ENCODE measurements at regions not wholly inside any gene's neighbourhood (a gene's known extent, or its start where the extent isn't known, plus 50 kb on each side); places are given as distances from the start of the nearest gene placed in this dataset.

DNA sequence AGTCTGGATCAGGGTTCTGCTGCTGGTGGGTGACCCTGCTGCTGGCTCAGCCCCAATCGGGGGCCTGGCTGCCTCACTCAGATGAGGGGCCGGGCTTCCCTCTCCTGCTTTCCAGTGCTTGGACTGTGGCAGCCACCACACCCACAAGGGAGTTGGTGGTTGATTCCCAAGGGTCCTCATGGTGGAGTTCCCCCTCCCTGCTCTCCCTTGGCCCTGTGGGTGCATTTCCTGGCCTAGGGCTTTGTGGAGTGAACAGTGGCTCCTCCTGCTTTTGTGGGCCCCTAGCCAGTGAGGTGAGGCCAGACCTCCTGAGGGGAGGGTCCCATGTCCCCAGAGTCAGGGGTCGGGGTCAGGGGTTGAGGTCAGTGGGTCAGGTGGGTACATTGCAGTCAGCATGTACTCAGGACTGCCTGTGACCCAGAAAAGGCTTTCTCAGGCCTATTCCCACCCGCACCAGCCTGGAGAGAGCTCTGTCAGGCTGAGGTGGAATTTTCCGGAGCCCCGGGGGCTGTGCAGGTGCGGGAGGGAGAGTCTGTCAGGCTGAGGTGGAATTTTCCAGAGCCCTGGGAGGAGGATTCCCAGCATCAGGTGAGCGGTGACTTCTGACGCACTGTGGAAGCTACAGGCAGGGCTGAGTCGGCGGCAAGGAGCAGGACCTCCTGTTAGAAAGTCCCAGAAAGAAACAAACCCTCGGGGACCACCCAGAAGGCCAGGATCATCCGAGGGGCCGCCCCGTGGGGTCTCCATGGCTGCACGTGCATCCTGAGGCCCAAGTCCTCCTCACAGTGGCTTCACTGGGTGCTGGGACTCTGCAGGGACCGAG, 94.4 kb upstream of the INSIG1 start:
- peak; percentile 38 for DNase-seq

DNA sequence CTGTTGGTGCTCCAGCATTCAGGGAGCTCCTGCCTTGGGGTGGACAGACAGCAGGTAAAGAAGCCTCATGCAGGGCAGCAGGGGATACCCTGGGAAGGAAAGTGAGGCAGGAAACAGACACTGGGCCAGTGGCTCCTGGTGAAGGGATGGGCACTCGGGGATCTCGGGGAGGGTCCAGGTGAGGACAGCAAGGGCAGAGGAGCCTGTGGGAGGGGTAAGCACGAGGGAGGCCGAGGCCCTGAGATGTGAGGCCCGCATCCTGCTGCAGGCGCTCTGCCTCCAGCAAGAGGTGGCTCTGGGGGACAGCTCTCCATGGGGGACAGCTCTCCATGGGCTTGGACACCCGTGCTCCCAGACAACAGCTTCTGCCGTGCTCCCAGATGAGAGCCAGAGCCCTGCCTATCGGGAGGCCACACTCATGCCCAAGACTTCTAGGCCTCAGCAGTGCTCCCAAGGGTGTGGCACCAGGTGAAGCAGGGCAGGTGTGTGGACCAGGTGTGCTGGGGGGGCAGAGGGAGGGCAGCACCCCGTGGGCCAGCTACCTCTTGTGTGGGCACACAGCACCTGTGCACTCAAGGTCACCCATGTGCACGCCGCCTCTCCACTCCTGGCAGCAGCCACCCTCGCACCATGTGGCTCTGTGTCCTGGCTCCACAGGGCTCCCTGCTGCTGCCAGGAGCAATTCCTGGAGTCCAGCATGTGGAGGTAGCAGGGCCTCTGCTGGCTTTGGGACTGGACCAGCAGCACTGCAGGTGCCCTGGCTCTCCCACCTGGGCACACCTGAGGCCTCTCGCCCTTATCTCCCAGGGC, 93.6 kb upstream of the INSIG1 start:
- no peak for DNase-seq

GRCh38 chr7:155204744-155205367, 92.8 kb upstream of the INSIG1 start:
- no peak for DNase-seq

DNA sequence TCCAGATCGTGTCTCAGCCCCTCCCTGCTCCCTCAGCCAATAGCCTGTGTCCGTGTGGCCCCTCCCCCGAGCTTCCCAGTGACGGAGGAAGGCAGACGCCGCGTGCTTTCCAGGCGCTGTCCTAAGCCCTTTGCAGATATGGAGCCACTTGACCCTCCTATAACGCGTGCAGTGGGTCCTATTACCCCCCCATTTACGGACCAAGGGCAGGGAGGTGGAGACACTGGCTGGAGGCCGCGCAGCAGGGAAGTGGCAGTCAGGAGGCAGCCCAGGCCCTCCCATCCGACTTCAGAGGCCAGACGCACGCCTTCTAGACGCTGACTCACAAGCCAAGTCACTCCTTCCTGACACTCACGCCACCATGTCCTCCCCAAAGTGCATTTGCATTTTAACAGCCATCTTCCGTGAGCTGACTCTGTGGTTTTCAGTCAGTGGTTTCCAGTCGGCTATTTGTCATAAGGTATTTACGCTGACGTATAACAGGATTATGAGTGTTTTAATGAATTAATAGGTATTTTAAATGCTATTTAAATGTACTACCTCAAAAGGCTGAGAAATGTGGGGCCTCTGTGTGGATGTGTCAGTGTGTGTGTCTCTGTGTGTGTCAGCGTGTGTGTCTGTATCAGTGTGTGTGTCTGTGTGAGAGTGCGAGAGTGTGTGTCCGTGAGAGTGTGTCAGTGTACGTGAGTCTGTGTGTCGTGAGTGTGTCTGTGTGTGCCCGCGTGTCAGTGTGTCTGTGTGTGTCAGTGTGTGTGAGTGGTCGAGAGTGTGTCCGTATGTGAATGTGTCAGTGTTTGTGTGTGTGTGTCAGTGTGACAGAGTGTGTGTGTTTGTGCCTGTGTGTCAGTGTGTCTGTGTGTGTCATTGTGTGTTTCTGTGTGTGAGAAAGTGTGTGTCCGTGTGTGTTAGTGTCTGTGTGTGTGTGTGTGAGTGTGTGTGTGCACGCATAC, 92.0 kb upstream of the INSIG1 start:
- peak; percentile 80 for DNase-seq

GRCh38 chr7:155206318-155207020, 91.2 kb upstream of the INSIG1 start:
- peak; percentile 71 for DNase-seq

DNA sequence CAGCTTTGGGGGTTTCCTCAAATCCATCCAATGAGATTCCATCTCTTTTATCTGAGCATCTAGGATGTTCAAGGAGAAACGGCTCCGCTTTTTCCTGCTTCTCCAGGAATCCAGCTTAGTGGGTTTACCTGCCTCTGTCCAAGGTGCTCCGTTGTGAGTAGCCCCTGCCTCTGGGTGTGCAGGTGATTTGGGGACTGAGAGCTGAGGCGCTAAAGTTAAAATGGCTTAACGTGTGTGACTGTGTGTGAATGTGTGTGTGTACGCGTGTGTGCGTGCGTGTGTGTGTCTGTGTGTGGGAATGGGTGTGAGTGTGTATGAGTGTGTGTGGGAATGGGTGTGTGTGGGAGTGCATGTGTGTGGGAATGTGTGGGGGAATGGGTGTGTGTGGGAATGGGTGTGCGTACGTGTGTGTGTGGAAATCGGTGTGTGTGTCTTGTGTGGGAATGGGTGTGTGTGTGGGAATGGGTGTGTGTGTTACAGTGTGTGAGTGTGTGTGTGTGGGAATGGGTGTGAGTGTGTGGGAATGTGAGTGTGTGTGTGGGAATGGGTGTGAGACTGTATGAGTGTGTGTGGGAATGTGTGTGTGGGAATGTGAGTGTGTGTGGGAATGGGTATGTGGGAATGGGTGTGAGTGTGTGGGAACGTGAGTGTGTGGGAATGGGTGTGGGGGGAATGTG, 90.2 kb upstream of the INSIG1 start:
- no peak for DNase-seq

- DNase-seq: no peak
These were observed 88.8 kb upstream of the INSIG1 start for GRCh38 chr7:155208681-155209477.

GRCh38 chr7:155209478-155210319, 88.0 kb upstream of the INSIG1 start:
- no peak for DNase-seq

DNA sequence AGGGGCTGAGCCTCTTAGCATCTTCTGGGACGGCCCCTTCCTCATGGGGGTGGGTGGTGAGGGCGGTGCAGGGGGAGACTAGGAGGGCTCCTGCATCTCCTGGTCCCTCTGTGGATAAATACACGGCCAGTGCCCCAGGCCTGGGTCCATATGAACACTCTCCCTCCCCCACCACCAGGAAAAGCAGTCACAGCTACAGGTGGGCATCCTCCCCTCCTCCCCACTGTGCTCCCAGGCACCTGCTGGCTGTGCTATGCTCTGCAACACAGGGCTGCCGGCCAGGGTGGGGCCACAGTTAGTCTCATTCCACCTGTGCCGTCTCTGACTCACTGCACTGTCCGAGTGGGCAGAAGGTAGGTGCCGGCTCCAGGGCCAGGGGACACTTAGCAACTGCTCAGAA, 87.3 kb upstream of the INSIG1 start:
- no peak for DNase-seq

GRCh38 chr7:155211173-155211572, 86.5 kb upstream of the INSIG1 start:
- DNase-seq: no peak

DNA sequence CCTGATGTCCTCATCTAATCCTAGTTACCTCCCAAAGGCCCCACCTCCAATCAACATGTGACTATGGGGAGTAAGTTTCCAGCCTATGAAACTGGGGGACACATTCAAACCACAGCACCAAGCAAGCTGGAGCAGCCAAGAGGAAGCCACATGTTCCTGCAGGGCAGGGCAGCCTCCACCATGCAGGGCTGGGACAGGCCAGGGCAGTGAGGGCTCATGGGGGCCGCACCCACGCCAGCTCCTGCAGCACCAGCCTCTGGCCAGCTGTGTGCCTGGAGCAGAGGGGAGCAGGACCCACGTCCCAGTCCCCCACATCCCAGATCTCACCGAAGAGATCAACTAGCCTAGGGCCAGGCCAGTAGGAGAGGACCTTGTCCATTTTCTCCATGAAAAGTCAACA, 85.9 kb upstream of the INSIG1 start:
- no peak for DNase-seq

- DNase-seq: no peak
These were observed 85.2 kb upstream of the INSIG1 start for GRCh38 chr7:155212301-155213015.

- DNase-seq: no peak
These were observed 84.3 kb upstream of the INSIG1 start for GRCh38 chr7:155213385-155213784.

DNA sequence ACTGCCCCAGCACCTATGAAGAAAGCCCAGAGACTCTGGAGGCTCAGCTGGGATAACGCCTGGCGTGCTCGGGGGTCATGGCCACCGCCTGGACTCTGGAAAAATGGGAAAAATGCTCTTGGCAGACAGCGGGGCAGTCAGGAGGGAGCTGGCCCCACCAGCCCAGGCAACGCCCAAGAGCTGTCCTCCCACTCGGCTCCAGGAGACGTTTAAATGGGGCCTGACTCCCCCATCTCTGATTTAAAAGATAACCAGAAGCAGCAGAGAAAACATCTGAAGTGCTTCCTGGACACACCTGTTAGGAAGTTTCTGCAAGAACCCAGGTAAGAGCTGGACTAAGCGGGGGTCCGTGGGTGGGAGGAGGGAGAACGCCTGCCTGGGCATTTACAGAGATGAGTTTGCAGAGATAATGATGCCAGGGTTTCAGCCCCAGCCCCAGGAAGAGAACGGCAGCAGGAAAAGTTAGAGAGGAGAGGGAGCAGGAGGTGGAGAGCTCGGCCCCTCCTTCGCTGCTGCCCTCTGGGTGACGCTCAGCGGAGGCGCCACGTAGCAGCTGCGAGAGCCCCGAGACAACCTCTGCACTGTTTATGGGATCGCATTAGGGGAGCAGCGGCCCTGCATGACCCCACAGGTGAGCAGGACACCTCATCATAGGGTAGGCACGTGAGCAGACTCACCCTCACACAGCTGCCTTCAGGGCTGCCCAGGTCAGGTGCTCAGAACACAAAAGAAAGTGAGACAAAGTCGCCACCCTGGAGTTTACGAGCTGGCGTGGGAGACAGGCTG, 83.5 kb upstream of the INSIG1 start:
- no peak for DNase-seq

GRCh38 chr7:155215576-155216325, 81.9 kb upstream of the INSIG1 start:
- no peak for DNase-seq

- no peak for DNase-seq
These were observed 81.0 kb upstream of the INSIG1 start for GRCh38 chr7:155216475-155217272.
